Tibial nerve (tissue), 4 donors: ENCODE measurements at regions not wholly inside any gene's neighbourhood (a gene's known extent, or its start where the extent isn't known, plus 50 kb on each side); places are given as distances from the start of the nearest gene placed in this dataset.
"Not testable (repeated sequence)": the region's sequence is repeated elsewhere in the genome, so short reads cannot be mapped to it uniquely, and the experiment has no call there.

ENCODE experiments used
- DNase-seq, 2 donors: peaks; one replicate each; pipeline ENCODE4 v3.0.0-alpha.2; 2019; ENCODE audit warnings: low spot score in 2 of 2
- H3K27ac ChIP-seq, 4 donors: fragments of 200-600 bp; sonication (generic) in 3 of 4; one replicate each; pipeline ENCODE4 v1.5.1; 2017 to 2019; ENCODE audit warnings: mild to moderate bottlenecking in 1 of 4
- H3K27me3 ChIP-seq, 2 donors: fragments of 200-600 bp; sonication (generic) in 1 of 2; one replicate each; pipeline versions ENCODE4 v1.5.1 to v1.6.0; 2017 to 2019
- H3K36me3 ChIP-seq, 3 donors: fragments of 200-600 bp; sonication (generic); one replicate each; pipeline ENCODE4 v1.5.1; 2018 to 2019
- H3K4me1 ChIP-seq, 4 donors: fragments of 200-600 bp; sonication (generic) in 3 of 4; one replicate each; pipeline ENCODE4 v1.5.1; 2017 to 2019
- H3K4me3 ChIP-seq, 4 donors: fragments of 200-600 bp; sonication (generic) in 3 of 4; one replicate each; pipeline ENCODE4 v1.5.1; 2017 to 2019; ENCODE audit warnings: mild to moderate bottlenecking in 1 of 4, moderate library complexity in 1 of 4
- H3K9me3 ChIP-seq, 4 donors: fragments of 200-600 bp; sonication (generic) in 3 of 4; one replicate each; pipeline ENCODE4 v1.5.1; 2017 to 2019
- EP300 ChIP-seq, 2 donors: sonication (generic); formaldehyde crosslinking; IDR thresholded peaks; one replicate each; pipeline ENCODE4 v1.6.1; 2017; ENCODE audit warnings: antibody characterized with exemption in 2 of 2, mild to moderate bottlenecking in 1 of 2
- POLR2A ChIP-seq, 2 donors: fragments of 450-650 bp; IDR thresholded peaks; one replicate each; pipeline ENCODE4 v1.6.1; 2017; ENCODE audit warnings: antibody characterized with exemption in 2 of 2, mild to moderate bottlenecking in 2 of 2, moderate library complexity in 2 of 2
- WGBS, 2 donors: methylation state at CpG; one replicate each; pipeline ENCODE4 v1.1.5; 2018; 5-methylcytosine and 5-hydroxymethylcytosine counted together
- TF ChIP-seq, protein P1 (sequence below), 5 experiments: fragments of 200-600 bp in 3 of 5; fragments of 450-650 bp in 2 of 5; sonication (generic) in 3 of 5; IDR thresholded peaks; one replicate each; pipeline ENCODE4 v1.5.1; 2016 to 2019; ENCODE audit warnings: antibody characterized with exemption in 5 of 5, mild to moderate bottlenecking in 3 of 5, moderate library complexity in 2 of 5

- Histone ChIP-seq H3K9me3 (peaks cover 0 to 24% (median 0%) of the 10 kb centered on the region in 4 donors), H3K4me3 (no peak overlapping the region), H3K4me1 (no peaks in the 10 kb centered on the region), H3K27ac (no peak overlapping the region), H3K27me3 (no peaks in the 10 kb centered on the region), H3K36me3 (no peaks in the 10 kb centered on the region)
- 86 to 87% methylated on average over 1 of the region's 1 CpG for WGBS, 2 donors
- DNase-seq = no peak
- no peak for TF ChIP-seq POLR2A (IDR thresholded peaks at IDR 0.05)
- no peak for TF ChIP-seq EP300 (IDR thresholded peaks at IDR 0.05)
- TF ChIP-seq, protein P1, sequence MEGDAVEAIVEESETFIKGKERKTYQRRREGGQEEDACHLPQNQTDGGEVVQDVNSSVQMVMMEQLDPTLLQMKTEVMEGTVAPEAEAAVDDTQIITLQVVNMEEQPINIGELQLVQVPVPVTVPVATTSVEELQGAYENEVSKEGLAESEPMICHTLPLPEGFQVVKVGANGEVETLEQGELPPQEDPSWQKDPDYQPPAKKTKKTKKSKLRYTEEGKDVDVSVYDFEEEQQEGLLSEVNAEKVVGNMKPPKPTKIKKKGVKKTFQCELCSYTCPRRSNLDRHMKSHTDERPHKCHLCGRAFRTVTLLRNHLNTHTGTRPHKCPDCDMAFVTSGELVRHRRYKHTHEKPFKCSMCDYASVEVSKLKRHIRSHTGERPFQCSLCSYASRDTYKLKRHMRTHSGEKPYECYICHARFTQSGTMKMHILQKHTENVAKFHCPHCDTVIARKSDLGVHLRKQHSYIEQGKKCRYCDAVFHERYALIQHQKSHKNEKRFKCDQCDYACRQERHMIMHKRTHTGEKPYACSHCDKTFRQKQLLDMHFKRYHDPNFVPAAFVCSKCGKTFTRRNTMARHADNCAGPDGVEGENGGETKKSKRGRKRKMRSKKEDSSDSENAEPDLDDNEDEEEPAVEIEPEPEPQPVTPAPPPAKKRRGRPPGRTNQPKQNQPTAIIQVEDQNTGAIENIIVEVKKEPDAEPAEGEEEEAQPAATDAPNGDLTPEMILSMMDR (IDR thresholded peaks at IDR 0.05) = no peak
Measured at GRCh38 chr9:124121725-124122124, 110.2 kb downstream of the LHX2 start.

- no peak for TF ChIP-seq POLR2A (IDR thresholded peaks at IDR 0.05)
- TF ChIP-seq EP300 (IDR thresholded peaks at IDR 0.05) = no peak
- TF ChIP-seq, protein P1 (IDR thresholded peaks at IDR 0.05) = no peak
- 45 to 79% methylated on average over 1 of the region's 1 CpG for WGBS, 2 donors
- no peak for DNase-seq
Measured at GRCh38 chr9:124122321-124122720, 110.8 kb downstream of the LHX2 start.

DNA sequence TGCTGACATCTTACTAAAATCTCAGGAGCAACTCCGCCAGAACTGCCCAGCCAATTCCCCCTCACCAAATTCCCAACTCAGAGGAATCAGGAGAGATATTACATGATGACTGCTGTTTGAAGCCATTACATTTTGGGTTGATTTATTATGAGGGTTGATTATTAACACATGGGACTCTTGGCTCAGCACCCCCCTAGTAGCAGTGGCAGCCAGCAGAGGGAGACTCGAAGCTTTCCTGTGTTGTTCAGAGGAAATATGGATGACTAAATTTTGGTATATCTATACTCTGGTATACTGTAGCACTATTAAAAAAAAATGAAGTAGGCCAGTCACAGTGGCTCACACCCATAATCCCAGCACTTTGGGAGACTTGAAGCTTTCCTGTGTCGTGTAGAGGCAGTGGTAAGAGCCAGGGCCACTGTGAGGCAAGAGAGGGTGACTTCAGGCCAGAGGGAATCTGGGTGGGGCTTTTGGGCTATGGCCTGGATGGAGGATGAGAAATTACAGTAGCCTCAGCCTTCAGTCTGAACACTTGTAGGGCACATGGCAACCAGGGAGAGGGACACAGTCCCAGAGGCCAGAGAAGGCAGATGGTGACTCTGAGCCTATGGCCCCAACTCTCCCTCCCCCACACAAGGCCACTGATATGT is 111.4 kb downstream of the LHX2 start:
- WGBS, 2 donors = 20 to 62% methylated on average over 2 to 3 of the region's 3 CpGs
- Histone ChIP-seq H3K36me3 (no peaks in the 10 kb centered on the region), H3K27ac (no peak overlapping the region), H3K27me3 (no peaks in the 10 kb centered on the region), H3K4me1 (no peaks in the 10 kb centered on the region), H3K9me3 (peaks cover 0 to 17% (median 0%) of the 10 kb centered on the region in 4 donors), H3K4me3 (no peak overlapping the region)
- TF ChIP-seq, protein P1 (IDR thresholded peaks at IDR 0.05) = no peak
- TF ChIP-seq EP300 (IDR thresholded peaks at IDR 0.05) = no peak
- TF ChIP-seq POLR2A (IDR thresholded peaks at IDR 0.05) = no peak
- no peak for DNase-seq

More at GRCh38 chr9:124122321-124122720, 110.8 kb downstream of the LHX2 start:
- Histone ChIP-seq H3K4me3 (no peak overlapping the region), H3K9me3 (peaks cover 0 to 20% (median 0%) of the 10 kb centered on the region in 4 donors), H3K27ac (no peak overlapping the region), H3K36me3 (no peaks in the 10 kb centered on the region), H3K4me1 (no peaks in the 10 kb centered on the region), H3K27me3 (no peaks in the 10 kb centered on the region)

- DNase-seq, H3K4me1 ChIP-seq, H3K36me3 ChIP-seq, H3K27me3 ChIP-seq, H3K27ac ChIP-seq, H3K4me3 ChIP-seq: not testable (repeated sequence)
- H3K9me3 ChIP-seq = peaks cover 0 to 17% (median 0%) of the 10 kb centered on the region in 4 donors
- WGBS, 2 donors = 87 to 91% methylated on average over 1 of the region's 1 CpG
Measured at GRCh38 chr9:124123621-124124020, 112.1 kb downstream of the LHX2 start.

DNA sequence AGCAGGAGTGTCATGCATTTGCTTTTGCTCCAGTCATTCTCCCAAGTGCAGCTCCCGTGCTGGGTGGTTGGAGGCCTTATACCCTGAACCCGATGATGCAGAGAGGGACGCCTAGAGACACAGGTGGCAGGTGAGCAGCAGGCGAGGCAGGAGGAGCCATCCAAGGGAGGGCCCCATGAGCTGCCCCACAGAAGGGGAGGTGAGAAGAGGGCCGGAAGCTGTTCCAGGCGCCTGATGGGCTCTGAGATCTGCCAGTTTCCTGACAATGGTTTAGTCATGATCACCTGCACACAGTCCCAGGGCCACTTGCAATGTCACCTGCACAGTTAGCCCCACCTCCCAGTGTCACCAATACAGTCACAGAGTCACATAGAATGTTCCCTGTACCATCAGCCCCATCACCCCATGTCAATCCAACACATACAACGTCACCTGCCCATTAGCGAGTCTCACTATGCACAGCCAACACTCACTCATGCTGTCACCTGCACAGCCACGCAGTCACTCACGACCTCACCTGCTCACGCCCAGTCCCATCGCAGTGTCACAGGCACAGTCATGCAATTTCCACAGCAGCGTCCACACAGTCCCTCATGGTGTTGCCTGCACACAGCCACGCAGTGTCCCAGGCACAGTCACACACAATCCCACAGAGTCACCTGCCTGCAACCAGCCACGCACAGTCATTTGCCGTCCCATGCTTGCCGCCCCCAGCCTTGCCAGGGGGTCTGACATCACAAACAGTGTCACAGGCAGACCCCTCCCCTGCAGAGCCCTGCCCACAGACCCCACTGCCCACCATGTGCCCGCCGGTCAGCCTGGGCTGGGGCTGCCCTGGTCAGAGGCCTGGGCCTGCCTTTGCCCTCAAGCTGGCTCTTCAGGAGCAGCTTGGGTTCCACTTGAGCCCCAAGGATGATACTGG is 113.4 kb downstream of the LHX2 start:
- H3K36me3 ChIP-seq = no peaks in the 10 kb centered on the region
- TF ChIP-seq, protein P1 (IDR thresholded peaks at IDR 0.05) = no peak
- TF ChIP-seq EP300 (IDR thresholded peaks at IDR 0.05) (no peak), POLR2A (IDR thresholded peaks at IDR 0.05) (no peak)
- H3K9me3 ChIP-seq = peaks cover 0 to 17% (median 0%) of the 10 kb centered on the region in 4 donors
- no peaks in the 10 kb centered on the region for H3K27me3 ChIP-seq
- no peak for DNase-seq
- no peaks in the 10 kb centered on the region for H3K4me1 ChIP-seq
- no peak overlapping the region for H3K27ac ChIP-seq
- no peak overlapping the region for H3K4me3 ChIP-seq
- 82 to 84% methylated on average over 12 to 17 of the region's 19 CpGs for WGBS, 2 donors
